IMR-90 (cell line): ENCODE measurements at regions not wholly inside any gene's neighbourhood (a gene's known extent, or its start where the extent isn't known, plus 50 kb on each side); places are given as distances from the start of the nearest gene placed in this dataset.

Source experiments
- ATAC-seq: fragments of 200-7000 bp; cut with Tn5 transposase; 2 replicates; pipeline ENCODE4 v1.9.1; 2020; ENCODE audit warnings: low read depth, mild to moderate bottlenecking, moderate library complexity
- BruUV-seq: library from RNA; stranded (reverse); fragments of 400-500 nt; replicated peaks from 2 replicates; lab custom pipeline; 2021; lab: Mats Ljungman, UMichigan
- CTCF ChIA-PET: fragments of 300-600 bp; formaldehyde crosslinking; extraction: SDS; loops from one replicate; lab custom pipeline; 2021; ENCODE audit warnings: antibody characterized with exemption; lab: Yijun Ruan, JAX
- POLR2A ChIA-PET: fragments of 300-600 bp; sonication (Branson Sonifier 250); formaldehyde crosslinking; loops from one replicate; lab custom pipeline; 2022; ENCODE audit warnings: antibody characterized with exemption; ENCODE audit not compliant: unreplicated experiment; lab: Charles Lee
- DNase-seq: peaks from one replicate; pipeline ENCODE4 v3.0.0; 2013
- H2AFZ ChIP-seq: replicated peaks from 2 replicates; pipeline ENCODE3; 2013; ENCODE audit warnings: low read length, mild to moderate bottlenecking; ENCODE audit not compliant: poor library complexity
- H2AK5ac ChIP-seq: 2 replicates; pipeline ENCODE4 v1.6.1; 2013; ENCODE audit warnings: low read depth, low read length, inconsistent platforms
- H2AK9ac ChIP-seq: replicated peaks from 2 replicates; pipeline ENCODE3; 2013; ENCODE audit warnings: mild to moderate bottlenecking, low read depth, low read length, moderate library complexity; ENCODE audit not compliant: poor library complexity
- H2BK120ac ChIP-seq: 2 replicates; pipeline ENCODE4 v1.6.1; 2013; ENCODE audit warnings: low read depth, low read length, inconsistent platforms
- H2BK15ac ChIP-seq: 3 replicates; pipeline ENCODE4 v1.6.1; 2013; ENCODE audit warnings: low read depth, low read length, inconsistent platforms
- H2BK20ac ChIP-seq: 2 replicates; pipeline ENCODE4 v1.6.1; 2013; ENCODE audit warnings: low read depth, mild to moderate bottlenecking, inconsistent platforms, low read length, moderate library complexity
- H2BK5ac ChIP-seq: 2 replicates; pipeline ENCODE4 v1.6.1; 2013; ENCODE audit warnings: mild to moderate bottlenecking, low read depth, low read length, inconsistent platforms; ENCODE audit not compliant: poor library complexity, severe bottlenecking
- H3K14ac ChIP-seq: replicated peaks from 2 replicates; pipeline ENCODE4 v1.6.1; 2013; ENCODE audit warnings: low read depth, low read length, inconsistent platforms
- H3K18ac ChIP-seq: 2 replicates; pipeline ENCODE4 v1.6.1; 2013; ENCODE audit warnings: low read depth, low read length, control low read depth
- H3K23ac ChIP-seq: 2 replicates; pipeline ENCODE4 v1.6.1; 2013; ENCODE audit warnings: low read depth, low read length, inconsistent platforms
- H3K27ac ChIP-seq: 2 replicates; pipeline ENCODE4 v1.5.1; 2013; ENCODE audit warnings: mild to moderate bottlenecking, control low read depth, low read length; ENCODE audit not compliant: insufficient read depth
- H3K27me3 ChIP-seq: 2 replicates; pipeline ENCODE4 v1.6.1; 2013; ENCODE audit warnings: low read length; ENCODE audit not compliant: control insufficient read depth, insufficient read depth
- H3K36me3 ChIP-seq: 2 replicates; pipeline ENCODE4 v1.6.1; 2013; ENCODE audit warnings: low read length, mixed read lengths; ENCODE audit not compliant: control insufficient read depth, insufficient read depth
- H3K4ac ChIP-seq: 2 replicates; pipeline ENCODE4 v1.6.1; 2013; ENCODE audit warnings: low read depth, low read length, inconsistent platforms
- H3K4me1 ChIP-seq: 2 replicates; pipeline ENCODE4 v1.6.1; 2013; ENCODE audit warnings: low read length, mixed read lengths; ENCODE audit not compliant: control insufficient read depth, insufficient read depth
- H3K4me2 ChIP-seq: 2 replicates; pipeline ENCODE4 v1.6.1; 2013; ENCODE audit warnings: low read depth, mild to moderate bottlenecking, control low read depth, low read length, moderate library complexity
- H3K4me3 ChIP-seq: 2 replicates; pipeline ENCODE4 v1.5.1; 2013; ENCODE audit warnings: low read depth, mild to moderate bottlenecking, control low read depth, low read length, moderate library complexity; ENCODE audit not compliant: insufficient read depth
- H3K56ac ChIP-seq: 2 replicates; pipeline ENCODE4 v1.6.1; 2013; ENCODE audit warnings: low read length, inconsistent platforms; ENCODE audit not compliant: insufficient read depth; ENCODE audit errors: extremely low read depth
- H3K79me1 ChIP-seq, 2 experiments: 2 replicates each; pipeline ENCODE4 v1.6.1; 2013; ENCODE audit warnings: low read length in 2 of 2, inconsistent platforms in 1 of 2, low read depth in 1 of 2
- H3K9ac ChIP-seq: 2 replicates; pipeline ENCODE4 v1.6.1; 2013; ENCODE audit warnings: low read depth, low read length, control low read depth
- H3K9me1 ChIP-seq: 2 replicates; pipeline ENCODE4 v1.6.1; 2013; ENCODE audit warnings: low read length, inconsistent platforms; ENCODE audit not compliant: insufficient read depth
- H3K9me3 ChIP-seq: 2 replicates; pipeline ENCODE4 v1.6.1; 2013; ENCODE audit warnings: low read length; ENCODE audit not compliant: control insufficient read depth, insufficient read depth
- H4K20me1 ChIP-seq: 2 replicates; pipeline ENCODE4 v1.6.1; 2013; ENCODE audit warnings: low read length, inconsistent platforms; ENCODE audit not compliant: insufficient read depth
- H4K5ac ChIP-seq: 2 replicates; pipeline ENCODE4 v1.6.1; 2013; ENCODE audit warnings: mild to moderate bottlenecking, low read depth, low read length, control low read depth
- H4K8ac ChIP-seq, 2 experiments: 2 replicates each; pipeline ENCODE4 v1.6.1; 2013; ENCODE audit warnings: low read depth in 2 of 2, low read length in 2 of 2, control low read depth in 1 of 2, inconsistent platforms in 1 of 2
- H4K91ac ChIP-seq: 2 replicates; pipeline ENCODE4 v1.6.1; 2013; ENCODE audit warnings: low read depth, low read length, inconsistent platforms; ENCODE audit not compliant: insufficient read depth
- CHD1 ChIP-seq: IDR thresholded peaks from 2 replicates; pipeline ENCODE4 v1.6.1; 2012; ENCODE audit warnings: low read depth, low read length, improper control_type of control experiment
- ELK1 ChIP-seq: fragments of 150-350 bp; IDR thresholded peaks from 2 replicates; pipeline ENCODE4 v1.6.1; 2016; ENCODE audit warnings: low read depth, mild to moderate bottlenecking, low read length, moderate library complexity, borderline replicate concordance
- RAD21 ChIP-seq: IDR thresholded peaks from 2 replicates; pipeline ENCODE4 v1.6.1; 2012; ENCODE audit warnings: low read length, improper control_type of control experiment
- SMC3 ChIP-seq: fragments of 150-350 bp; IDR thresholded peaks from 2 replicates; pipeline ENCODE4 v1.6.1; 2016; ENCODE audit warnings: low read depth, mild to moderate bottlenecking, antibody characterized with exemption, low read length, moderate library complexity
- WGBS, 2 experiments: methylation state at CpG; one replicate each; pipeline versions ENCODE4 v1.1.5 to v1.1.7; 2013; ENCODE audit warnings: missing lambda C conversion rate in 2 of 2; ENCODE audit not compliant: insufficient read length in 1 of 2; ENCODE audit errors: extremely low coverage in 2 of 2; 5-methylcytosine and 5-hydroxymethylcytosine counted together
- dilution Hi-C: fragments of 300-500 bp; cut with HindIII; formaldehyde crosslinking; loops from one replicate; pipeline ENCODE4 v1.14.3; 2018; ENCODE audit warnings: low sequenced_read_pairs; ENCODE audit not compliant: unreplicated experiment
- in situ Hi-C: fragments of 300-500 bp; cut with MboI; formaldehyde crosslinking; loops from 3 replicates; pipeline ENCODE4 v1.14.3; 2019; ENCODE audit warnings: low sequenced_read_pairs, inconsistent platforms, mixed read lengths
- intact Hi-C: fragments of 100-400 bp; cut with micrococcal nuclease; formaldehyde crosslinking; loops from 2 replicates; pipeline ENCODE4 v1.10.0; 2022

GRCh38 chr7:42753367-42753766 is 158.5 kb downstream of the C7orf25 start:
- no CpG with 5 or more reads among the region's 2 CpGs for WGBS, 2 experiments
- Histone ChIP-seq H3K9ac (no peak overlapping the region), H4K91ac (no peak overlapping the region), H3K14ac (no peak overlapping the region), H3K27me3 (no peaks in the 10 kb centered on the region), H3K9me1 (no peaks in the 10 kb centered on the region), H2BK20ac (no peak overlapping the region), H3K18ac (no peak overlapping the region), H3K4me1 (no peaks in the 10 kb centered on the region), H2AK9ac (no peak overlapping the region), H3K9me3 (no peaks in the 10 kb centered on the region), H3K36me3 (no peaks in the 10 kb centered on the region), H2AK5ac (no peak overlapping the region), H3K56ac (no peak overlapping the region), H3K4me3 (no peak overlapping the region), H3K4ac (no peak overlapping the region), H2BK5ac (no peak overlapping the region), H3K23ac (no peak overlapping the region), H2AFZ (no peak overlapping the region), H3K79me1 (no peaks in the 10 kb centered on the region), H2BK120ac (no peak overlapping the region), H2BK15ac (no peak overlapping the region), H4K5ac (no peak overlapping the region), H4K8ac (no peak overlapping the region), H3K27ac (no peak overlapping the region), H4K20me1 (no peaks in the 10 kb centered on the region), H3K4me2 (no peak overlapping the region)
- DNase-seq (no peak), ATAC-seq (no peak)
- intact Hi-C loops = no loop called here
- in situ Hi-C loops = no loop called here
- POLR2A ChIA-PET = no interaction called here
- TF ChIP-seq CHD1 (no peak), ELK1 (no peak), RAD21 (no peak), SMC3 (no peak)
- CTCF ChIA-PET = no interaction called here
- dilution Hi-C loops = no loop called here
- no TSS peak for BruUV-seq
